ENCODE measurements at regions not wholly inside any gene's neighbourhood (a gene's known extent, or its start where the extent isn't known, plus 50 kb on each side); places are given as distances from the start of the nearest gene placed in this dataset.

GRCh38 chr2:41913921-41914609, 133.8 kb upstream of the PKDCC start (continued):
- TF ChIP-seq CEBPZ (IDR thresholded peaks at IDR 0.05; ENCODE audit: low read depth, low read length) (no peak), YBX1 (IDR thresholded peaks at IDR 0.05) (no peak)

DNA sequence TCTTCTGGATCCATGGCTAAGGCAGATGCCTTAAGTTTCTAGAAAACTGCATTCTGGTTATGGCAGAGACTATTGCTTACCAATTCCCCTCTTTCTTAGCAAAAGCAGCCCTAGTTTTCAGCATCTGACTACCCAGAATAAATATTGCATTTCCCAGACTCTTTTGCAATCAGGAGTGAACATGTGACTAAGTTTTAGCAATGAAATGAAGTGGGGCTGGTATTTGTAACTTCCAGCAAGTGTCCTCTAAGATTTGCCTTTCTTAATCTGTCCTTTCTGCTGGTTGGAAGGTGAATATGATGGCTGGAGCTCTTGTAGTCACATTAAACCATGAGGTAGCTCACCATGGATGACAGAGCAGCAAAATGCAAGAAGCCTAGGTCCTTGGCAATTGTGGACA, 132.9 kb upstream of the PKDCC start:
- FAIRE-seq (no peak), DNase-seq (ENCODE audit: low read depth, low spot score) (no peak), ATAC-seq (no peak)
- Histone ChIP-seq H3K4me3 (no peak overlapping the region), H3K9ac (ENCODE audit: control insufficient read depth, insufficient read depth, low read length) (no peak overlapping the region), H2AFZ (ENCODE audit: control insufficient read depth, low read depth, low read length) (no peak overlapping the region), H3K4me2 (ENCODE audit: control insufficient read depth, insufficient read depth) (no peak overlapping the region), H4K20me1 (ENCODE audit: control insufficient read depth, insufficient read depth) (no peaks in the 10 kb centered on the region), H3K27me3 (replicated peaks in 1 of 2; ENCODE audit: control insufficient read depth in 2 of 2, insufficient read depth in 2 of 2, low read length in 1 of 2) (peaks cover 0 to 2% of the 10 kb centered on the region in 2 experiments; a peak in 1 of 4 replicates), H3K79me2 (ENCODE audit: control insufficient read depth, insufficient read depth, low read length) (no peaks in the 10 kb centered on the region), H3K9me3 (replicated peaks; ENCODE audit: control insufficient read depth, insufficient read depth, low read length) (no peaks in the 10 kb centered on the region; the same call in 2 of the 3 replicates), H3K4me1 (ENCODE audit: control insufficient read depth, insufficient read depth, low read length) (no peaks in the 10 kb centered on the region), H3K27ac (ENCODE audit: control insufficient read depth, insufficient read depth) (no peak overlapping the region), H3K36me3 (ENCODE audit: control insufficient read depth in 2 of 2, insufficient read depth in 2 of 2, low read length in 1 of 2) (no peaks in the 10 kb centered on the region)
- CTCF ChIA-PET, result no interaction called here
- no TSS peak for BruUV-seq (replicated peaks)
- SMC1A ChIA-PET (ENCODE audit: uncharacterized antibody, unreplicated experiment), result interaction anchor here (0.6 to 1.2 kb wide), 3 partner anchors 20 to 84 kb away, joined by 3 read pairs; no protein-coding TSS in a partner anchor
- RAD21 ChIA-PET (ENCODE audit: unreplicated experiment), result no interaction called here
- TF ChIP-seq EZH2 (IDR thresholded peaks at IDR 0.05; ENCODE audit: borderline replicate concordance, control insufficient read depth, low read depth, low read length), result no peak
- TF ChIP-seq JUND (IDR thresholded peaks at IDR 0.05; ENCODE audit: low read depth, low read length), result no peak
- TF ChIP-seq MAX (IDR thresholded peaks at IDR 0.05; ENCODE audit: low read depth, low read length), result no peak
- TF ChIP-seq, protein P1, sequence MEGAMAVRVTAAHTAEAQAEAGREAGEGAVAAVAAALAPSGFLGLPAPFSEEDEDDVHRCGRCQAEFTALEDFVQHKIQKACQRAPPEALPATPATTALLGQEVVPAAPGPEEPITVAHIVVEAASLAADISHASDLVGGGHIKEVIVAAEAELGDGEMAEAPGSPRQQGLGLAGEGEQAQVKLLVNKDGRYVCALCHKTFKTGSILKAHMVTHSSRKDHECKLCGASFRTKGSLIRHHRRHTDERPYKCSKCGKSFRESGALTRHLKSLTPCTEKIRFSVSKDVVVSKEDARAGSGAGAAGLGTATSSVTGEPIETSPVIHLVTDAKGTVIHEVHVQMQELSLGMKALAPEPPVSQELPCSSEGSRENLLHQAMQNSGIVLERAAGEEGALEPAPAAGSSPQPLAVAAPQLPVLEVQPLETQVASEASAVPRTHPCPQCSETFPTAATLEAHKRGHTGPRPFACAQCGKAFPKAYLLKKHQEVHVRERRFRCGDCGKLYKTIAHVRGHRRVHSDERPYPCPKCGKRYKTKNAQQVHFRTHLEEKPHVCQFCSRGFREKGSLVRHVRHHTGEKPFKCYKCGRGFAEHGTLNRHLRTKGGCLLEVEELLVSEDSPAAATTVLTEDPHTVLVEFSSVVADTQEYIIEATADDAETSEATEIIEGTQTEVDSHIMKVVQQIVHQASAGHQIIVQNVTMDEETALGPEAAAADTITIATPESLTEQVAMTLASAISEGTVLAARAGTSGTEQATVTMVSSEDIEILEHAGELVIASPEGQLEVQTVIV (IDR thresholded peaks at IDR 0.05; ENCODE audit: borderline replicate concordance, partially characterized antibody), result no peak
- TF ChIP-seq ZNF217 (IDR thresholded peaks at IDR 0.05), result no peak
- no peak for TF ChIP-seq POLR2AphosphoS2 (IDR thresholded peaks at IDR 0.05; ENCODE audit: low read depth, low read length)
- no peak for TF ChIP-seq SMC3 (IDR thresholded peaks at IDR 0.05; ENCODE audit: borderline replicate concordance, low read length)
- TF ChIP-seq, protein P2, sequence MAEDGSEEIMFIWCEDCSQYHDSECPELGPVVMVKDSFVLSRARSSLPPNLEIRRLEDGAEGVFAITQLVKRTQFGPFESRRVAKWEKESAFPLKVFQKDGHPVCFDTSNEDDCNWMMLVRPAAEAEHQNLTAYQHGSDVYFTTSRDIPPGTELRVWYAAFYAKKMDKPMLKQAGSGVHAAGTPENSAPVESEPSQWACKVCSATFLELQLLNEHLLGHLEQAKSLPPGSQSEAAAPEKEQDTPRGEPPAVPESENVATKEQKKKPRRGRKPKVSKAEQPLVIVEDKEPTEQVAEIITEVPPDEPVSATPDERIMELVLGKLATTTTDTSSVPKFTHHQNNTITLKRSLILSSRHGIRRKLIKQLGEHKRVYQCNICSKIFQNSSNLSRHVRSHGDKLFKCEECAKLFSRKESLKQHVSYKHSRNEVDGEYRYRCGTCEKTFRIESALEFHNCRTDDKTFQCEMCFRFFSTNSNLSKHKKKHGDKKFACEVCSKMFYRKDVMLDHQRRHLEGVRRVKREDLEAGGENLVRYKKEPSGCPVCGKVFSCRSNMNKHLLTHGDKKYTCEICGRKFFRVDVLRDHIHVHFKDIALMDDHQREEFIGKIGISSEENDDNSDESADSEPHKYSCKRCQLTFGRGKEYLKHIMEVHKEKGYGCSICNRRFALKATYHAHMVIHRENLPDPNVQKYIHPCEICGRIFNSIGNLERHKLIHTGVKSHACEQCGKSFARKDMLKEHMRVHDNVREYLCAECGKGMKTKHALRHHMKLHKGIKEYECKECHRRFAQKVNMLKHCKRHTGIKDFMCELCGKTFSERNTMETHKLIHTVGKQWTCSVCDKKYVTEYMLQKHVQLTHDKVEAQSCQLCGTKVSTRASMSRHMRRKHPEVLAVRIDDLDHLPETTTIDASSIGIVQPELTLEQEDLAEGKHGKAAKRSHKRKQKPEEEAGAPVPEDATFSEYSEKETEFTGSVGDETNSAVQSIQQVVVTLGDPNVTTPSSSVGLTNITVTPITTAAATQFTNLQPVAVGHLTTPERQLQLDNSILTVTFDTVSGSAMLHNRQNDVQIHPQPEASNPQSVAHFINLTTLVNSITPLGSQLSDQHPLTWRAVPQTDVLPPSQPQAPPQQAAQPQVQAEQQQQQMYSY (CRISPR knock-in tag; IDR thresholded peaks at IDR 0.05), result no peak
- POLR2A ChIA-PET, result no interaction called here
- in situ Hi-C loops (cut with MboI) (no loop called here), intact Hi-C loops (cut with micrococcal nuclease; ENCODE audit: unreplicated experiment) (no loop called here)

All from GM12878 (cell line).